ENCODE measurements at regions not wholly inside any gene's neighbourhood (a gene's known extent, or its start where the extent isn't known, plus 50 kb on each side); places are given as distances from the start of the nearest gene placed in this dataset.

DNA sequence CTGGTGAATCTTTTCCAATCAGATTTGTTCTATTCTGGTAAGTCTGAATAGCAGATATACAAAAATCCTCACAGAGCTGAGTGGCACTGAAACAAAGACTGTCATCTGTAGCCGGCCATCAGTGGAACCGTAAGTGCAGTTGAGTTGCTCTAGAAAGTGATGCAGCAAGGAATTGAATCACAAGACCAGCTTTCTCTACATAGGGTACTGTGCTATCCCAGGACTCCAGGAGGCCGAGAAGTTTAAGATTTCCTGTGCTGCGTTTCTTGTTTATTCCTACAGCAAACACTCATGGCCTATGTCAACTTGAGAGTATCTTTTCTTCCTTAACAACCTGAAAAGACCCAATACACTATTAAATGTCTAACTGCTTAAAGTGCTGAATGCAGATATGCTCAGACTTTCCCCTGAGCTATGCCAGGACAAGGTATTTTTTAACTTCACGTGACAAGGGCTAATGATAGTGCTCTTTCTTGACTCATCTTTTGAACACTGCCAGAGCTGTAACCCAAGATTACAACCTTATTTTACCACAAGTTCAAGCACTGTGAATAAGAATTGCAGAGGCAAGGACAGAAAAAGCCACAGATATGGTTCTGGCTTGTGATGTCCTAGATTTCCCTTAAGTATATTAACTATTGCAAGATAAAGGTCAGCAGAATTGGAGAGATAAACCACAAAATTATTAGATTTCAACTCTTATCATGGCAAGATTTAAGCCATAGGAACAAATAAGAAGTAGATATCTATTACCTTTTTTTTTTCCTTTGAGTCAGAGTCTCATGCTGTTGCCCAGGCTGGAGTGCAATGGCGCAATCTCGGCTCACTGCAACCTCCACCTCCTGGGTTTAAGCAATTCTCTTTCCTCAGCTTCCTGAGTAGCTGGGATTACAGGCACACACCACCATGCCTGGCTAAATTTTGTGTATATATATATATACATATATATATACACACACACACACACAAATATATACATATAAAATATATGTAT lies 71.6 kb downstream of the GJA1 start:
- H2AFZ ChIP-seq (ENCODE audit: low read depth, low read length) = no peak overlapping the region
- no peaks in the 10 kb centered on the region for H3K27me3 ChIP-seq (ENCODE audit: insufficient read depth, low read depth, low read length)
- H3K9me3 ChIP-seq (ENCODE audit: low read length) = no peaks in the 10 kb centered on the region
- no peak overlapping the region for H3K4me3 ChIP-seq (ENCODE audit: low read length)
- H3K27ac ChIP-seq (ENCODE audit: low read length) = no peak overlapping the region
- H3K4me2 ChIP-seq (ENCODE audit: low read length) = no peak overlapping the region
- no peaks in the 10 kb centered on the region for H3K9me2 ChIP-seq (ENCODE audit: insufficient read depth, low read length)
- H4K20me1 ChIP-seq (ENCODE audit: insufficient read depth) = no peaks in the 10 kb centered on the region
- H3K79me2 ChIP-seq (replicated peaks; ENCODE audit: insufficient read depth, low read length) = no peaks in the 10 kb centered on the region
- H3K9ac ChIP-seq (ENCODE audit: low read length) = no peak overlapping the region
- no peaks in the 10 kb centered on the region for H3F3A ChIP-seq (ENCODE audit: insufficient read depth, low read length, poor library complexity, severe bottlenecking)
- TF ChIP-seq SMC3 (conservative IDR thresholded peaks at IDR 0.05; ENCODE audit: poor library complexity) (no peak), POLR2AphosphoS5 (IDR thresholded peaks at IDR 0.05) (no peak), RAD21 (conservative IDR thresholded peaks at IDR 0.05) (no peak), EP300 (conservative IDR thresholded peaks at IDR 0.05; ENCODE audit: poor library complexity, severe bottlenecking) (no peak), MXI1 (conservative IDR thresholded peaks at IDR 0.05; ENCODE audit: poor library complexity, severe bottlenecking) (no peak), EZH2 (IDR thresholded peaks at IDR 0.05; ENCODE audit: borderline replicate concordance, insufficient read depth, low read length, poor library complexity, severe bottlenecking) (no peak), TAF1 (IDR thresholded peaks at IDR 0.05; ENCODE audit: low read depth) (no peak)
- TF ChIP-seq, protein P1, sequence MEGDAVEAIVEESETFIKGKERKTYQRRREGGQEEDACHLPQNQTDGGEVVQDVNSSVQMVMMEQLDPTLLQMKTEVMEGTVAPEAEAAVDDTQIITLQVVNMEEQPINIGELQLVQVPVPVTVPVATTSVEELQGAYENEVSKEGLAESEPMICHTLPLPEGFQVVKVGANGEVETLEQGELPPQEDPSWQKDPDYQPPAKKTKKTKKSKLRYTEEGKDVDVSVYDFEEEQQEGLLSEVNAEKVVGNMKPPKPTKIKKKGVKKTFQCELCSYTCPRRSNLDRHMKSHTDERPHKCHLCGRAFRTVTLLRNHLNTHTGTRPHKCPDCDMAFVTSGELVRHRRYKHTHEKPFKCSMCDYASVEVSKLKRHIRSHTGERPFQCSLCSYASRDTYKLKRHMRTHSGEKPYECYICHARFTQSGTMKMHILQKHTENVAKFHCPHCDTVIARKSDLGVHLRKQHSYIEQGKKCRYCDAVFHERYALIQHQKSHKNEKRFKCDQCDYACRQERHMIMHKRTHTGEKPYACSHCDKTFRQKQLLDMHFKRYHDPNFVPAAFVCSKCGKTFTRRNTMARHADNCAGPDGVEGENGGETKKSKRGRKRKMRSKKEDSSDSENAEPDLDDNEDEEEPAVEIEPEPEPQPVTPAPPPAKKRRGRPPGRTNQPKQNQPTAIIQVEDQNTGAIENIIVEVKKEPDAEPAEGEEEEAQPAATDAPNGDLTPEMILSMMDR (IDR thresholded peaks at IDR 0.05; ENCODE audit: poor library complexity, severe bottlenecking) = no peak
- TF ChIP-seq, protein P2, sequence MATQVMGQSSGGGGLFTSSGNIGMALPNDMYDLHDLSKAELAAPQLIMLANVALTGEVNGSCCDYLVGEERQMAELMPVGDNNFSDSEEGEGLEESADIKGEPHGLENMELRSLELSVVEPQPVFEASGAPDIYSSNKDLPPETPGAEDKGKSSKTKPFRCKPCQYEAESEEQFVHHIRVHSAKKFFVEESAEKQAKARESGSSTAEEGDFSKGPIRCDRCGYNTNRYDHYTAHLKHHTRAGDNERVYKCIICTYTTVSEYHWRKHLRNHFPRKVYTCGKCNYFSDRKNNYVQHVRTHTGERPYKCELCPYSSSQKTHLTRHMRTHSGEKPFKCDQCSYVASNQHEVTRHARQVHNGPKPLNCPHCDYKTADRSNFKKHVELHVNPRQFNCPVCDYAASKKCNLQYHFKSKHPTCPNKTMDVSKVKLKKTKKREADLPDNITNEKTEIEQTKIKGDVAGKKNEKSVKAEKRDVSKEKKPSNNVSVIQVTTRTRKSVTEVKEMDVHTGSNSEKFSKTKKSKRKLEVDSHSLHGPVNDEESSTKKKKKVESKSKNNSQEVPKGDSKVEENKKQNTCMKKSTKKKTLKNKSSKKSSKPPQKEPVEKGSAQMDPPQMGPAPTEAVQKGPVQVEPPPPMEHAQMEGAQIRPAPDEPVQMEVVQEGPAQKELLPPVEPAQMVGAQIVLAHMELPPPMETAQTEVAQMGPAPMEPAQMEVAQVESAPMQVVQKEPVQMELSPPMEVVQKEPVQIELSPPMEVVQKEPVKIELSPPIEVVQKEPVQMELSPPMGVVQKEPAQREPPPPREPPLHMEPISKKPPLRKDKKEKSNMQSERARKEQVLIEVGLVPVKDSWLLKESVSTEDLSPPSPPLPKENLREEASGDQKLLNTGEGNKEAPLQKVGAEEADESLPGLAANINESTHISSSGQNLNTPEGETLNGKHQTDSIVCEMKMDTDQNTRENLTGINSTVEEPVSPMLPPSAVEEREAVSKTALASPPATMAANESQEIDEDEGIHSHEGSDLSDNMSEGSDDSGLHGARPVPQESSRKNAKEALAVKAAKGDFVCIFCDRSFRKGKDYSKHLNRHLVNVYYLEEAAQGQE (IDR thresholded peaks at IDR 0.05; ENCODE audit: borderline replicate concordance) = no peak
- no peaks in the 10 kb centered on the region for H3K36me3 ChIP-seq (ENCODE audit: insufficient read depth, low read length)

GRCh38 chr6:121510568-121511177 lies 75.2 kb downstream of the GJA1 start:
- Histone ChIP-seq H3K79me2 (replicated peaks; ENCODE audit: insufficient read depth, low read length) (no peaks in the 10 kb centered on the region), H3K9me2 (ENCODE audit: insufficient read depth, low read length) (no peaks in the 10 kb centered on the region), H3K4me2 (ENCODE audit: low read length) (no peak overlapping the region), H3K27ac (ENCODE audit: low read length) (no peak overlapping the region), H3K27me3 (ENCODE audit: insufficient read depth, low read depth, low read length) (no peaks in the 10 kb centered on the region), H3K9ac (ENCODE audit: low read length) (no peak overlapping the region), H3K4me3 (ENCODE audit: low read length) (no peak overlapping the region), H3F3A (ENCODE audit: insufficient read depth, low read length, poor library complexity, severe bottlenecking) (no peaks in the 10 kb centered on the region), H4K20me1 (ENCODE audit: insufficient read depth) (no peaks in the 10 kb centered on the region), H3K36me3 (ENCODE audit: insufficient read depth, low read length) (no peaks in the 10 kb centered on the region), H3K9me3 (ENCODE audit: low read length) (no peaks in the 10 kb centered on the region), H2AFZ (ENCODE audit: low read depth, low read length) (no peak overlapping the region)
- TF ChIP-seq SMC3 (conservative IDR thresholded peaks at IDR 0.05; ENCODE audit: poor library complexity) (no peak), MXI1 (conservative IDR thresholded peaks at IDR 0.05; ENCODE audit: poor library complexity, severe bottlenecking) (no peak), EP300 (conservative IDR thresholded peaks at IDR 0.05; ENCODE audit: poor library complexity, severe bottlenecking) (no peak), RAD21 (conservative IDR thresholded peaks at IDR 0.05) (no peak), POLR2AphosphoS5 (IDR thresholded peaks at IDR 0.05) (no peak)
- TF ChIP-seq, protein P1 (IDR thresholded peaks at IDR 0.05; ENCODE audit: poor library complexity, severe bottlenecking) = no peak
